Hepatocyte (in vitro differentiated cells): ENCODE measurements at regions not wholly inside any gene's neighbourhood (a gene's known extent, or its start where the extent isn't known, plus 50 kb on each side); places are given as distances from the start of the nearest gene placed in this dataset.

Experiments
- DNase-seq: peaks from one replicate; pipeline ENCODE4 v3.0.0-alpha.2; 2016; ENCODE audit warnings: low spot score
- H2AFZ ChIP-seq: fragments of 200-600 bp; sonication (generic); 2 replicates; pipeline ENCODE4 v1.6.0; 2016; ENCODE audit warnings: antibody characterized with exemption, mild to moderate bottlenecking
- H3K27ac ChIP-seq: fragments of 200-600 bp; sonication (generic); 2 replicates; pipeline ENCODE4 v1.5.1; 2016; ENCODE audit warnings: mild to moderate bottlenecking
- H3K27me3 ChIP-seq: fragments of 200-600 bp; sonication (generic); 2 replicates; pipeline ENCODE4 v1.6.1; 2016
- H3K36me3 ChIP-seq: fragments of 200-600 bp; sonication (generic); replicated peaks from 2 replicates; pipeline ENCODE4 v1.5.1; 2016; ENCODE audit warnings: low read depth; ENCODE audit not compliant: insufficient read depth
- H3K4me1 ChIP-seq: fragments of 200-600 bp; sonication (generic); 2 replicates; pipeline ENCODE4 v1.5.1; 2016; ENCODE audit warnings: mild to moderate bottlenecking, moderate library complexity; ENCODE audit not compliant: insufficient read depth
- H3K4me2 ChIP-seq: fragments of 200-600 bp; sonication (generic); 2 replicates; pipeline ENCODE4 v1.6.0; 2016
- H3K4me3 ChIP-seq: fragments of 200-600 bp; sonication (generic); 2 replicates; pipeline ENCODE4 v1.5.1; 2016; ENCODE audit warnings: mild to moderate bottlenecking
- H3K79me2 ChIP-seq: fragments of 200-600 bp; sonication (generic); 2 replicates; pipeline ENCODE4 v1.6.0; 2017; ENCODE audit warnings: mild to moderate bottlenecking
- H3K9me2 ChIP-seq: fragments of 200-600 bp; sonication (generic); replicated peaks from 2 replicates; pipeline ENCODE4 v1.6.0; 2017; ENCODE audit warnings: mild to moderate bottlenecking; ENCODE audit not compliant: insufficient read depth
- H3K9me3 ChIP-seq: fragments of 200-600 bp; sonication (generic); 2 replicates; pipeline ENCODE4 v1.5.1; 2016; ENCODE audit warnings: low read depth, mild to moderate bottlenecking
- H4K20me1 ChIP-seq: fragments of 200-600 bp; sonication (generic); 2 replicates; pipeline ENCODE4 v1.6.0; 2016; ENCODE audit warnings: mild to moderate bottlenecking; ENCODE audit not compliant: insufficient read depth, poor library complexity, severe bottlenecking
- EZH2 ChIP-seq: fragments of 200-600 bp; sonication (generic); IDR thresholded peaks from 2 replicates; pipeline ENCODE4 v1.6.1; 2016; ENCODE audit warnings: antibody characterized with exemption, mild to moderate bottlenecking, borderline replicate concordance
- EZH2phosphoT487 ChIP-seq: fragments of 200-600 bp; sonication (generic); IDR thresholded peaks from one replicate; pipeline ENCODE4 v1.6.1; 2018; ENCODE audit warnings: antibody characterized with exemption, mild to moderate bottlenecking, low read depth, moderate library complexity; ENCODE audit not compliant: unreplicated experiment, severe bottlenecking
- WGBS: methylation state at CpG from one replicate; pipeline ENCODE4 v1.1.6; 2016; ENCODE audit warnings: low lambda C conversion rate; ENCODE audit errors: missing lambda C conversion rate; 5-methylcytosine and 5-hydroxymethylcytosine counted together
- TF ChIP-seq, protein P1 (sequence below): fragments of 200-600 bp; sonication (generic); IDR thresholded peaks from 2 replicates; pipeline ENCODE4 v1.5.1; 2016; ENCODE audit warnings: antibody characterized with exemption, mild to moderate bottlenecking; ENCODE audit not compliant: poor library complexity

DNA sequence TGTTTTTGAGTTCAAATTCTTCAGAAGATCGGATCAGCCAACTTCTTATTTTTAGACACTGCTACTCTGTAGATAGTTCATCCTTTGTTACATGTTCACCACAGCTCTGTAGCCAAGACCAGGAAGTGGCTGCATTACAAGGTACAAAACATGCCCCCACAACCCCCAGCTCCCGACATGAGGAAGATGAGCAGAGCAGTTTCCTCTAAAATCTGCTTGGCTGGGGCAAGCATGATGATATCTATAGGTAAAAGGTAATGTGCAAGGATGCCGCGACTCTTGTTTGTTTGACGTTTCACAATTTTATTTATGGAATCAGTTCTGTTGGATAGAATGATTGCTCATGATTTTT lies 126.5 kb upstream of the GRM7 start:
- 91% methylated on average over 5 of the region's 5 CpGs for WGBS

DNA sequence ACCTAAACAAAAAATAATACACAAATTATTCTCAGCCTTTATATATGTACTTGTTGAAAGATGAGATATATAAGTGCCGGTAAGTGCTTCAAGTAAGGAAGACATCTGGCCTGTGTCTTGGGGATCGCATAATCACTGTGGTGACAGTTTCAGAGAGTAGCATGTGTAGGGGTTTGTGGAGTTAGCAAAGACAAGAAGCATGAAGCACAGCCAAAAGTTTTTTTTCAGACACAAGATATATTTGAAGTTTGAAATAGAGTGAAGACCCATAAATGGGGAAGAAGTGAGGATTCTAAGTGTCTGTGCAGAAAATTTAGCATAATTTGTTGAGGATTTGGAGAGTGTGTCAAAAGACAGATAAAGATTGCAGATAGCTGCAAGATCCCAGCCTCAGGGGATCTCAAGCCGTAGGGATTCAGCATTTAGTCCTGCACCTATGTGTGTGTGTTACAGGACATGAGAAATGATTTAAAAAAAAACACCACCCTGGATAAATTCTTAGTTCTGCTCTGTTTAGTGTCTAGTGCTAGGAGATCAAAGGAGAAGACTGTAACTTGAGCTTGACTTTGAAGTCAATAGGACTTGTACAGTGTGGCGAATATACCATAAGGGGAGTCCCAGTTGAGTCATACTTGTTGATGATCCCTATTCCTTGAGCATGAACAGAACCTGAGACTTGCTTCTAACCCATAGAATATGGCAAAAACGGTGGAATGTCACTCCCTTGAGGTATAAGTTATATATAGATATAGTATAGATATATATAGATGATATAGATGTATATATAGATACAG lies 123.9 kb upstream of the GRM7 start:
- Histone ChIP-seq H3K79me2 (no peaks in the 10 kb centered on the region), H3K9me3 (no peaks in the 10 kb centered on the region), H3K9me2 (no peaks in the 10 kb centered on the region), H3K4me2 (no peak overlapping the region), H3K4me3 (no peak overlapping the region), H4K20me1 (no peaks in the 10 kb centered on the region), H3K27ac (no peak overlapping the region), H3K27me3 (no peaks in the 10 kb centered on the region), H2AFZ (no peak overlapping the region), H3K36me3 (no peaks in the 10 kb centered on the region), H3K4me1 (no peaks in the 10 kb centered on the region)
- DNase-seq, result no peak
- TF ChIP-seq EZH2phosphoT487 (no peak), EZH2 (no peak)
- TF ChIP-seq, protein P1, sequence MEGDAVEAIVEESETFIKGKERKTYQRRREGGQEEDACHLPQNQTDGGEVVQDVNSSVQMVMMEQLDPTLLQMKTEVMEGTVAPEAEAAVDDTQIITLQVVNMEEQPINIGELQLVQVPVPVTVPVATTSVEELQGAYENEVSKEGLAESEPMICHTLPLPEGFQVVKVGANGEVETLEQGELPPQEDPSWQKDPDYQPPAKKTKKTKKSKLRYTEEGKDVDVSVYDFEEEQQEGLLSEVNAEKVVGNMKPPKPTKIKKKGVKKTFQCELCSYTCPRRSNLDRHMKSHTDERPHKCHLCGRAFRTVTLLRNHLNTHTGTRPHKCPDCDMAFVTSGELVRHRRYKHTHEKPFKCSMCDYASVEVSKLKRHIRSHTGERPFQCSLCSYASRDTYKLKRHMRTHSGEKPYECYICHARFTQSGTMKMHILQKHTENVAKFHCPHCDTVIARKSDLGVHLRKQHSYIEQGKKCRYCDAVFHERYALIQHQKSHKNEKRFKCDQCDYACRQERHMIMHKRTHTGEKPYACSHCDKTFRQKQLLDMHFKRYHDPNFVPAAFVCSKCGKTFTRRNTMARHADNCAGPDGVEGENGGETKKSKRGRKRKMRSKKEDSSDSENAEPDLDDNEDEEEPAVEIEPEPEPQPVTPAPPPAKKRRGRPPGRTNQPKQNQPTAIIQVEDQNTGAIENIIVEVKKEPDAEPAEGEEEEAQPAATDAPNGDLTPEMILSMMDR, result no peak
- WGBS, result 39% methylated on average over 5 of the region's 5 CpGs

More for the DNA sequence above, 126.5 kb upstream of the GRM7 start:
- Histone ChIP-seq H3K36me3 (no peaks in the 10 kb centered on the region), H3K4me1 (no peaks in the 10 kb centered on the region), H3K4me2 (no peak overlapping the region), H3K9me2 (no peaks in the 10 kb centered on the region), H2AFZ (no peak overlapping the region), H3K27me3 (no peaks in the 10 kb centered on the region), H3K27ac (no peak overlapping the region), H3K79me2 (no peaks in the 10 kb centered on the region), H3K4me3 (no peak overlapping the region), H3K9me3 (no peaks in the 10 kb centered on the region), H4K20me1 (no peaks in the 10 kb centered on the region)
- DNase-seq, result no peak
- no peak for TF ChIP-seq EZH2
- no peak for TF ChIP-seq EZH2phosphoT487
- TF ChIP-seq, protein P1, result no peak

DNA sequence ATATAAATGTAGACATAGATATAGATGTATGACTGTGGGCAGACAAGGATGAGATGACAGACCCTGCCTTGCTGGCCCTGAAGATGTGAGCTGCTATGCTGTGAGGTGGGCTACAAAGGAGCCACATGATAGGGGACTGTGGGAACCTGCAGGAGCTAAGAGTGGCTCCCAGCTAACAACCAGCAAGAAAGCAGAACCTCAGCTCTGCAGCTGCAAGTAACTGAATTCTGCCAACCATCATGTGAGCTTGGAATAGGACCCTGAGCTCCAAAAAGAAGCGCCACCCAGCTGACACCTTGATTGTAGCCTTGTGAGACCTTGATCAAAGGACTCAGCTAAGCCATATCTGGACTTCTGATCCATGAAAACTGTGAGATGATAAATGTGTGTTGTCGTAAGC lies 123.3 kb upstream of the GRM7 start:
- H3K27me3 ChIP-seq, result no peaks in the 10 kb centered on the region
- H2AFZ ChIP-seq, result no peak overlapping the region
- H4K20me1 ChIP-seq, result no peaks in the 10 kb centered on the region
- H3K9me3 ChIP-seq, result no peaks in the 10 kb centered on the region
- TF ChIP-seq EZH2phosphoT487, result no peak
- TF ChIP-seq EZH2, result no peak
- TF ChIP-seq, protein P1, result no peak
- no peak for DNase-seq
- no peaks in the 10 kb centered on the region for H3K36me3 ChIP-seq
- WGBS, result 87% methylated on average over 2 of the region's 2 CpGs
- no peaks in the 10 kb centered on the region for H3K9me2 ChIP-seq
- H3K79me2 ChIP-seq, result no peaks in the 10 kb centered on the region
- no peaks in the 10 kb centered on the region for H3K4me1 ChIP-seq
- H3K4me2 ChIP-seq, result no peak overlapping the region
- H3K4me3 ChIP-seq, result no peak overlapping the region
- no peak overlapping the region for H3K27ac ChIP-seq
